ENCODE measurements at regions not wholly inside any gene's neighbourhood (a gene's known extent, or its start where the extent isn't known, plus 50 kb on each side); places are given as distances from the start of the nearest gene placed in this dataset.

- no peak for TF ChIP-seq ZFP3 (CRISPR knock-in tag; IDR thresholded peaks at IDR 0.05)
- no peak for TF ChIP-seq ZFP30 (CRISPR knock-in tag; IDR thresholded peaks at IDR 0.05)
- no peak for TF ChIP-seq TSHZ2 (CRISPR knock-in tag; IDR thresholded peaks at IDR 0.05)
- no peak for TF ChIP-seq PATZ1 (CRISPR knock-in tag; IDR thresholded peaks at IDR 0.05; ENCODE audit: borderline replicate concordance)
- TF ChIP-seq ISL1 (CRISPR knock-in tag; IDR thresholded peaks at IDR 0.05), result peak; percentile 77
- TF ChIP-seq ARNTL (CRISPR knock-in tag; IDR thresholded peaks at IDR 0.05; ENCODE audit: borderline replicate concordance, low read depth), result no peak
- no peak for TF ChIP-seq CSDC2 (CRISPR knock-in tag; IDR thresholded peaks at IDR 0.05)
- no peak for TF ChIP-seq GLIS3 (CRISPR knock-in tag; IDR thresholded peaks at IDR 0.05)
- no peak for TF ChIP-seq TOX (CRISPR knock-in tag; IDR thresholded peaks at IDR 0.05; ENCODE audit: borderline replicate concordance)
- TF ChIP-seq CSRNP3 (CRISPR knock-in tag; IDR thresholded peaks at IDR 0.05), result no peak
- 0 out of 2 replicates have a peak, but pooled peaks have one; percentile 24 for TF ChIP-seq CREB5 (CRISPR knock-in tag; IDR thresholded peaks at IDR 0.05; ENCODE audit: low read depth)
- TF ChIP-seq ZNF70 (CRISPR knock-in tag; IDR thresholded peaks at IDR 0.05), result no peak
These were observed 61.3 kb upstream of the METAP2 start for GRCh38 chr12:95412482-95413311.

Measured in SK-N-SH treated with all-trans-retinoic acid at 6 μM for 48 hours (cell line).